GM23338 (cell line): ENCODE measurements at regions not wholly inside any gene's neighbourhood (a gene's known extent, or its start where the extent isn't known, plus 50 kb on each side); places are given as distances from the start of the nearest gene placed in this dataset.

Source experiments
- CREB1 ChIP-seq: fragments of 250-450 bp; sonication (Bioruptor Pico); IDR thresholded peaks from 2 replicates; pipeline ENCODE4 v1.5.0; 2020; ENCODE audit warnings: low read depth, mild to moderate bottlenecking, moderate library complexity
- JUNB ChIP-seq: IDR thresholded peaks from one replicate; pipeline ENCODE4 v1.6.1; 2016; ENCODE audit warnings: antibody characterized with exemption; ENCODE audit not compliant: unreplicated experiment
- POLR2AphosphoS5 ChIP-seq: IDR thresholded peaks from 2 replicates; pipeline ENCODE4 v1.6.1; 2016; ENCODE audit warnings: antibody characterized with exemption, low read depth
- STAT1 ChIP-seq: IDR thresholded peaks from one replicate; pipeline ENCODE4 v1.6.1; 2016; ENCODE audit warnings: antibody characterized with exemption; ENCODE audit not compliant: unreplicated experiment
- ZNF114 ChIP-seq: fragments of 250-450 bp; sonication (Bioruptor Pico); IDR thresholded peaks from 2 replicates; pipeline ENCODE4 v1.5.0; 2020; ENCODE audit warnings: mild to moderate bottlenecking, moderate library complexity
- ZNF331 ChIP-seq: fragments of 250-450 bp; sonication (Bioruptor Pico); IDR thresholded peaks from 2 replicates; pipeline ENCODE4 v1.5.0; 2020; ENCODE audit warnings: low read depth, mild to moderate bottlenecking, moderate library complexity
- ZNF462 ChIP-seq: fragments of 250-450 bp; sonication (Bioruptor Pico); IDR thresholded peaks from 2 replicates; pipeline ENCODE4 v1.5.0; 2020; ENCODE audit warnings: mild to moderate bottlenecking, moderate library complexity
- TF ChIP-seq, protein P1 (sequence below): IDR thresholded peaks from 2 replicates; pipeline ENCODE4 v1.6.1; 2016; ENCODE audit warnings: antibody characterized with exemption

DNA sequence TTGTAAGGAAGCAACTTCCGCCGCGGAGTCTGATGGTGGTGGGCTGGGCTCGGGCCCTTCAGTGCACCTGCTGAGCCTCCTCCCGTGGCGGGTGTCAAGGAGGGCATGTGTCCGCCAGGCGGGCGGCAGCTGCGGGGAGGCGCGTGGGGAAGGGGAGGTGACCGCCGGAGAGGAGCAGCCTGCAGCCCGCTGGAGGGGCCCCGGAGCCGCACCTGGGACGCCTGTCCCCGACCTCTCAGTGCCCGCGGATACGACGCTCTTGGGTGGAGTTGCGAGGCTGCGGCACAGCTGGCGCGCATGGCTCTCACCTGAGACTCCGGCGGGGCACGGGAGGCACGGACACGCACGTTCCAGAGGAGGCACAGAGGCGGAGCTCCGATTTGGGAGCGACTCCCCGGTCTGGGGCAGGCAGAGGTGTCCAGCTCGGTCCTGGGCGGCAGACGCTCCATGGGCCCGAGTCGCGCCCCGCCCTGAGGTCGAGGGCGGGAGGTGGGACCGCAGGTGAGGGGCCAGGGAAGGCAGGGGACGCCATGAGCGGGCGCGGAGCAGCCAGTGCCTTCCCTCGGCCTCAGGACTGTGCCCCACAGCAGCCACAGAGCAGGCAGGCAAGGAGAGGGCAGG, 50.2 kb upstream of the PRR20G start (continued):
- TF ChIP-seq ZNF462 (no peak), CREB1 (CRISPR knock-in tag) (no peak), JUNB (no peak), POLR2AphosphoS5 (no peak), ZNF331 (CRISPR knock-in tag) (no peak), STAT1 (no peak), ZNF114 (CRISPR knock-in tag) (no peak)
- TF ChIP-seq, protein P1, sequence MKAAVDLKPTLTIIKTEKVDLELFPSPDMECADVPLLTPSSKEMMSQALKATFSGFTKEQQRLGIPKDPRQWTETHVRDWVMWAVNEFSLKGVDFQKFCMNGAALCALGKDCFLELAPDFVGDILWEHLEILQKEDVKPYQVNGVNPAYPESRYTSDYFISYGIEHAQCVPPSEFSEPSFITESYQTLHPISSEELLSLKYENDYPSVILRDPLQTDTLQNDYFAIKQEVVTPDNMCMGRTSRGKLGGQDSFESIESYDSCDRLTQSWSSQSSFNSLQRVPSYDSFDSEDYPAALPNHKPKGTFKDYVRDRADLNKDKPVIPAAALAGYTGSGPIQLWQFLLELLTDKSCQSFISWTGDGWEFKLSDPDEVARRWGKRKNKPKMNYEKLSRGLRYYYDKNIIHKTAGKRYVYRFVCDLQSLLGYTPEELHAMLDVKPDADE = no peak
